Ovary (tissue), 1 donor: ENCODE measurements at regions not wholly inside any gene's neighbourhood (a gene's known extent, or its start where the extent isn't known, plus 50 kb on each side); places are given as distances from the start of the nearest gene placed in this dataset.

Source experiments
- EP300 ChIP-seq: sonication (generic); formaldehyde crosslinking; IDR thresholded peaks from one replicate; pipeline ENCODE4 v1.6.1; 2017; ENCODE audit warnings: antibody characterized with exemption
- POLR2A ChIP-seq: fragments of 450-650 bp; IDR thresholded peaks from one replicate; pipeline ENCODE4 v1.6.1; 2017; ENCODE audit warnings: antibody characterized with exemption, mild to moderate bottlenecking, moderate library complexity

DNA sequence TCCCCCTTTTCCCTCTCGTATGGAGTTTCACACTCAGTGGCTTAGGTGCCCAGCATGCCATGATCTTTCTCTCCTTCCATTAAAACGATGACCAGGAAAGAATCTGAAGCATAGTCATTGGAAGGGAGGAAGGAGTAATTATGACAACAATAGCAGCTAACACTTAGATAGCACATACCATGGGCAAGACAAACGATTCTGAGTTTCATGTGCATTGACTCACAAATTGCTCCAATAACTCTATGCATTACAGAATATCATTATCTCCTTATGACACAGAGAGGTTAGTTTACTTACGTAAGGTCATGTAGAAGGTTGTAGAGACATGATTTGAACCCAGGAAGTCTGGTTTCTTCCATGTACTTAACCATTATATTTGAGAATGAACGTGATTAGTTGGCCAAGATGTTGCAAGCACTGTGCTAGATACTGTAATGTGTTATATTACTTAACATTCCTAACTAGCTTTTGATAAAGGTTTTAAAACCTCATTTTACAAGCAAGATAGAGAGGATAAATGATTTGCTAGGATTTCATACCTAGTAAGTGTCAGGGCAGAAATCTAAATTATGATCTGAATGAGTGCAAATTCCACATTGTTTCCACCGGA is 162.4 kb downstream of the CAND1 start:
- TF ChIP-seq EP300 = no peak
- no peak for TF ChIP-seq POLR2A
